HG03432 (cell line): ENCODE measurements at regions not wholly inside any gene's neighbourhood (a gene's known extent, or its start where the extent isn't known, plus 50 kb on each side); places are given as distances from the start of the nearest gene placed in this dataset.
"Not testable (repeated sequence)": the region's sequence is repeated elsewhere in the genome, so short reads cannot be mapped to it uniquely, and the experiment has no call there.

Experiments
- ATAC-seq: cut with Tn5 transposase; IDR thresholded peaks from one replicate; pipeline ENCODE4 v1.9.1; 2021; ENCODE audit warnings: mild to moderate bottlenecking, moderate library complexity; ENCODE audit not compliant: unreplicated experiment

DNA sequence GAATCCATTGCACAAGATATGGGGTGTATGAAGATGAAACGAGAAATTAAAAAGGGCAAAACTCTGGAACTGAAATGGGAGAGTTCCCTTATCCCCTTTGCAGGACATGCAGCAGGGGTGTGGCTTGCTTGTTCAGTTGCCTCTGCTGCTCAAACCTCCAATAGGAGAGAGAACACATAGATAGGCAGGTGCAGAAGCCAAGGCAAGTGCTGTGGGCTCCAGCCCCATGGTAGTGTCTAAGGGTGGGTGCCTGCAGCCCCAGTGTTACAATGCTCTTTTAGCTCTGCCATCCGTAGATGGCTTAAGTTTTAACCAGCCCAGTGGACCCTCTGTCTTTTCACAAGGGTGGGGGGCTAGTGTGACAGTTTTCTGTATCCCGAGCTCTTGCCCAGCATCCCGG is 69.7 kb downstream of the CMAS start:
- ATAC-seq, result no peak

DNA sequence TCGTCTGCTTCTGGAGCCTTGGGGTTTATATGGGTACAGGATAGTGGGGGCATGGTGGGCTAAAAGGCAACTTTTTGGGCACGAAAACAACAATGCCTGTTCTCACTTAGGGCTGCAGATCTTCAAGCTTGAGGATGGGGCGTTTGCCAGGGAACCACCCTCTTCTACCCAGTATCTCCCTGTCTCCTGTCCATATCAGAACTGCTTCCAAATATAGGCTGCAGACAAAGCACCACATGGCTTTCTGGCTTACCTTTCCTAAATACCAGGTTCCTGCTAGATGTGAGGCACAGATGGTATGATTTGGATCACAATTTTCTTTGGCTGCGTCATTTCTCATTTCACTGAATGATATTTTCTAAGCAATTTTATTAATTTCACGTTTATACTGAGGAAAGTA is 70.4 kb downstream of the CMAS start:
- ATAC-seq, result no peak

DNA sequence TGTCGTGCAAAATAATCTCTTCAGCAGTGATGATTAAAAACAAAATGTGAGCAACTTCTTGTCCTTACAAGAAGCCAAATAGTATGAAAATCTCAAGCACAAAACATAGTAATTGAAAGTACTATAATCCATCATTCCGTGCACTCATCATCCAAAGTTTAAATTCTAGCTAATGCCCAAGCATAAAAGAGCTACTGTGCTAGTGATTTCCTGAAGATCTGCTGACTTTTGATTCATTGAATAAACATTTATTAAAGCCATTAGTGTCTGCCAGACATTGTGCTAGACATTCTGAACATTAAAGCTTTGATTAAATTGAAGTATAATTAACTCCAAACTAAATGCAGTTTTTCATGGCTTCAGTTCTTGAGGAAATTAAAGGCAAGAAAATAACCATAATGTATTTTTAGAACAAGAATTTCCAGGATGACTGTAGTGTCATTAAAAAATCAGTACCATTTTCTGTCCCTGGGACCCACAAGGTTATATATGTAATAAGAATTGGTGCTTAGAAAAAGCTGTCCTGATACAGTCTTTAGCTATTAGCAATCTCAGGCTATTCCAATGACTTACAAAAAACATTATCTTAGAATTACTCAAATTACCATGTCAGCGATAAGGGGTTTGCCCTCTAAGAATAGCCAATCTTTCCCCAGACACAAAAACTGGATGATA is 71.7 kb downstream of the CMAS start:
- ATAC-seq, result no peak

DNA sequence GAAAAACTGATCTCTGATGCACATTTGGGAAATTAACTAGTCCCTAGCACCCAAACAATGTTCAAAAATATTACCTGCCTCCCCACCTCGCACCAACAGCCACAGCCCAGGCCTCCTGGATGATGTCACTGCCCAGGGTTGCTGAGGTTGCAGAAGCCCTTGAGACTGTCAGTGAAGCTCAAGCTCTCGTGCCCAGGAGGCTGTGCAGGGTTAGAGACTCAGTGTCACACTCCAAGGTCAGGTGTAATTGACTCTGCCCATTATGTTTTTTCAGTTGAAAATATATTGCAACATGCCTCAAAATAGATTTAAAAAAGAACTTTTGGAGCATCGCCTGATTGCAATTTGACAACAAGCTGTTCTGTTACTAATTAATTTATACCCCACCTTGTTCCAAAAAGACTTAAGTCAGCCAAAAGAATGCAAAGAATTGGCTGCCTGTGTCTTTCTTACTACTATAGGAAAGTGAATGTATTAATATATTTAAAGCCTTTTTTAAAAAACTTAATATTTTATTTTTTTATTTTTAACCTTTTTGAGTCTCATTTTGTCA is 72.3 kb downstream of the CMAS start:
- ATAC-seq, result no peak

DNA sequence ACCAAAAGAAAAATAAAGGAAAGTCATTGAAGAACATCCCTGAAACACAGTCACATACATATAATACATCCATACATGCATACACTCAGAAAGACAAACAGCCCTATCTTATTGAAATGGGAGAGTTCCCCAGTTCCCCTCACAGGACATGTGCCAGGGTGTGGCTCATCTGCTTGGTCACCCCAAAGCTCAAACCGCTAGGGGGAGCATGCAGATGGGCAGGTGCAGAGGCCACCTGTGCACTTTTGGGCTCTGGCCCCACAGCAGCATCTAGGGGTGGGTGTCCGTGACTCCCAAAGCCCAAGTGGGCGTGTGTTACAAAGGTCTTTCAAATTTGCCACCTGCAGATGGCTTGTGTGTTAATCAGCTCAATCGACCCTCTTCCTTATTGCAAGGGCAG is 75.2 kb downstream of the CMAS start:
- peak; percentile 61 for ATAC-seq

DNA sequence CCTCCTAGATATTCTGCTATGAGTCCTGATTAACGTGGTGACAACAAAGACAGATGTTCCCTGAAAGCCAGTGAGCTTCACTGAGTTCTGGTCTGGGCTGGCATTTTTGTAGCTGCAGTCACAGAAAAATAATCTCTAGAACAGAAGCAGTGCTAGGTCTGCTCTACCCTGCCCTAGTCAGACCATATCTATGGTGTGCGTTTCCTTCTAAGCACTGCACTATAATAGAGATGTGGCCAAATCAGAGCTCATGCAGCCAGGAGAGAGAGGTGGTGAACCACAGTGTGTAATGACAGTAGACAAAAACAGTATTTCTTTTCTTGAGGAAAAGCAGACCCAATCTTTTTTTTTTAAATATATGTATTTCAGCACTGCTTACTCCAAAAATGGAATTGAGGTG is 76.3 kb downstream of the CMAS start:
- no peak for ATAC-seq

DNA sequence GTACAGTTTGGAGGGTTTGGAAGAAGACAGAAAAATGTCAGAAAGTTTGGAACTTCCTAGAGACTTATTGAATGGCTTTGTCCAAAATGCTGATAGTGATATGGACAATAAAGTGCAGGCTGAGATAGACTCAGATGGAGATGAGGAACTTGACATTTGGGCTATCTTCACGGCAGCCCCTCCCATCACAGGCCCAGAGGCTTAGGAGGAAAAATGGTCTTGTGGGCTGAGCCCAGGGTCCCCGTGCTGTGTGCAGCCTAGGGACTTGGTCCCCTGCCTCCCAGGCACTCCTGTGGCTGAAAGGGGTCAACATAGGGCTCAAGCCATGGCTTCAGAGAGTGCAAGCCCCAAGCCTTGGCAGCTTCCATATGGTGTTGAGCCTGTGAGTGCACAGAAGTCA is 79.0 kb downstream of the CMAS start:
- ATAC-seq, result no peak

DNA sequence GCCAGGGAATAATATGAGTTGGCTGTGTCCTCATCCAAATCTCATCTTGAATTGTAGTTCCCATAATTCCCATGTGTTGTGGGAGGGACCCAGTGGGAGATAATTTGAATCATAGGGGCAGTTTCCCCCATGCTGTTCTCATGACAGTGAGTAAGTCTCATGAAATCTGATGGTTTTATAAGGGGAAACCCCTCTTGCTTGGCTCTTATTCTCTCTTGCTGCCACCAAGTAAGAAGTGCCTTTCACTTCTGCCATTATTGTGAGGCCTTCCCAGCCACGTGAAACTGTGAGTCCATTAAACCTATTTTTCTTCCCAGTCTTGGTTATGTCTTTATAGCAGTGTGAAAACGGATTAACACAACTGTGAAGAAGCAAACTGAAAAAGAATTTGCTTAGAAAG is 80.1 kb downstream of the CMAS start:
- not testable (repeated sequence) for ATAC-seq

DNA sequence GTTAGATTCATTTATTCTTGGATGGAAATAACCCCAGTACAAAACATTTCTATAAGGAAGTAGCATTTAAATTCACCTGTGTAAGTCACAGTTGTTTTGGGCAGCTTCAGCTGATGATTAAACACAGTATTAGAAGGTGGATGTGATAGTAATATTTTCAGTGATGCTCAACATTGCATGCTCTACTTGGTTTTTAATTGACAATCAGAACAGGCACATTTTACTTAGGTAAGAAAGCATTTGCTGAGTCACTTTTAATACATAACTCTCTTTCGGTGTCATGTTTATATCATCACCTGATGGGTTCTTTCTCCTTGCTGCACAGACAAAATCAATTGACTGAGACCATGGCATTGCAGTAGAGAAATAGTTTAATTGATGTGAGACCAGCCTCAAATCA is 80.7 kb downstream of the CMAS start:
- ATAC-seq, result no peak

DNA sequence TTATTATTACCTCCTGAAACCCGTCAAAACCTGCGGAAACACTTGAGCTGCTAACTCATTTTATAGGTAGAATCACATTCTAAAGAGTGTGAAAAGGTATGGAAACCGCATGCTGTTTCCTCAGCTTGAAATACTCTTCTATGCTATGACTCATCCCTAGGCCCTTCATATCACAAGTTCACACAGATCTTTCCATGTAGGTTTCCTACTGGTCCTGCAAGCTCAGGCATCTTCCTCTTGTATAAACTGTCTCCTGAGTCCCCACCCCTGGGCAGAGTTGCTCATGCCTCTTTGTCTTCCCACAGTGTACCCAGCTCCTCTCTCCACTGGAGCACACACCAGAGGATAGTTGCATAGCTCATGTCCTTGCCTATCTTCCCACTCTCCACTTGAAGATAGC is 84.7 kb downstream of the CMAS start:
- ATAC-seq, result no peak

DNA sequence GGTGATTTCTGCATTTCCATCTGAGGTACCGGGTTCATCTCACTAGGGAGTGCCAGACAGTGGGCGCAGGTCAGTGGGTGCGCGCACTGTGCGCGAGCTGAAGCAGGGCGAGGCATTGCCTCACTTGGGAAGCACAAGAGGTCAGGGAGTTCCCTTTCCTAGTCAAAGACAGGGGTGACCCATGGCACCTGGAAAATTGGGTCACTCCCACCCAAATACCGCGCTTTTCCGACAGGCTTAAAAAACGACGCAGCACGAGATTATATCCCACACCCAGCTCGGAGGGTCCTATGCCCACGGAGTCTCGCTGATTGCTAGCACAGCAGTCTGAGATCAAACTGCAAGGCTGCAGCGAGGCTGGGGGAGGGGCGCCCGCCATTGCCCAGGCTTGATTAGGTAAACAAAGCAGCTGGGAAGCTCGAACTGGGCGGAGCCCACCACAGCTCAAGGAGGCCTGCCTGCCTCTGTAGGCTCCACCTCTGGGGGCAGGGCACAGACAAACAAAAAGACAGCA is 90.6 kb downstream of the CMAS start:
- ATAC-seq, result not testable (repeated sequence)
